HEK293T (cell line): ENCODE measurements at regions not wholly inside any gene's neighbourhood (a gene's known extent, or its start where the extent isn't known, plus 50 kb on each side); places are given as distances from the start of the nearest gene placed in this dataset.
"Not testable (repeated sequence)": the region's sequence is repeated elsewhere in the genome, so short reads cannot be mapped to it uniquely, and the experiment has no call there.

Source experiments
- CTCF ChIA-PET: fragments of 350-600 bp; formaldehyde crosslinking; extraction: SDS; loops from one replicate; lab custom pipeline; 2021; ENCODE audit warnings: antibody characterized with exemption, inconsistent platforms; lab: Yijun Ruan, JAX
- POLR2A ChIA-PET: fragments of 350-600 bp; formaldehyde crosslinking; extraction: SDS; loops from one replicate; lab custom pipeline; 2020; ENCODE audit warnings: antibody characterized with exemption, inconsistent platforms; lab: Yijun Ruan, JAX
- DNase-seq: peaks from one replicate; pipeline ENCODE4 v3.0.0; 2012; ENCODE audit warnings: mixed read lengths; ENCODE audit errors: extremely low spot score
- ARNT ChIP-seq: fragments of 450-650 bp; IDR thresholded peaks from 2 replicates; pipeline ENCODE4 v1.6.1; 2017; ENCODE audit warnings: mild to moderate bottlenecking
- BHLHE40 ChIP-seq: fragments of 450-650 bp; IDR thresholded peaks from 2 replicates; pipeline ENCODE4 v1.6.1; 2016; ENCODE audit warnings: mild to moderate bottlenecking, moderate library complexity, borderline replicate concordance
- CTBP1 ChIP-seq: fragments of 450-650 bp; IDR thresholded peaks from 2 replicates; pipeline ENCODE4 v1.6.1; 2016; ENCODE audit warnings: borderline replicate concordance
- ELF4 ChIP-seq: fragments of 450-650 bp; IDR thresholded peaks from 2 replicates; pipeline ENCODE4 v1.6.1; 2017; ENCODE audit warnings: antibody characterized with exemption
- FOXA1 ChIP-seq: fragments of 450-650 bp; IDR thresholded peaks from 2 replicates; pipeline ENCODE4 v1.6.1; 2016; ENCODE audit warnings: mild to moderate bottlenecking
- FOXK2 ChIP-seq: fragments of 450-650 bp; IDR thresholded peaks from 2 replicates; pipeline ENCODE4 v1.6.1; 2016; ENCODE audit warnings: mild to moderate bottlenecking
- FOXM1 ChIP-seq: fragments of 450-650 bp; IDR thresholded peaks from 2 replicates; pipeline ENCODE4 v1.6.1; 2017; ENCODE audit warnings: mild to moderate bottlenecking, borderline replicate concordance
- HDGF ChIP-seq: fragments of 450-650 bp; IDR thresholded peaks from 2 replicates; pipeline ENCODE4 v1.6.1; 2017; ENCODE audit warnings: antibody characterized with exemption, borderline replicate concordance
- L3MBTL2 ChIP-seq: fragments of 450-650 bp; conservative IDR thresholded peaks from 2 replicates; pipeline ENCODE4 v1.6.1; 2016; ENCODE audit warnings: mild to moderate bottlenecking
- LEF1 ChIP-seq: fragments of 450-650 bp; IDR thresholded peaks from 2 replicates; pipeline ENCODE4 v1.6.1; 2017; ENCODE audit warnings: mild to moderate bottlenecking, borderline replicate concordance
- NFRKB ChIP-seq: fragments of 450-650 bp; IDR thresholded peaks from 2 replicates; pipeline ENCODE4 v1.6.1; 2016; ENCODE audit warnings: mild to moderate bottlenecking, moderate library complexity
- SP1 ChIP-seq: fragments of 450-650 bp; IDR thresholded peaks from 2 replicates; pipeline ENCODE4 v1.6.1; 2017
- SUZ12 ChIP-seq: fragments of 450-650 bp; IDR thresholded peaks from 2 replicates; pipeline ENCODE4 v1.6.1; 2016; ENCODE audit warnings: mild to moderate bottlenecking
- TARDBP ChIP-seq: fragments of 450-650 bp; IDR thresholded peaks from 2 replicates; pipeline ENCODE4 v1.6.1; 2016
- ZNF384 ChIP-seq: fragments of 450-650 bp; IDR thresholded peaks from 2 replicates; pipeline ENCODE4 v1.6.1; 2016
- TF ChIP-seq, protein P1 (sequence below): fragments of 450-650 bp; IDR thresholded peaks from 2 replicates; pipeline ENCODE4 v1.6.1; 2016

DNA sequence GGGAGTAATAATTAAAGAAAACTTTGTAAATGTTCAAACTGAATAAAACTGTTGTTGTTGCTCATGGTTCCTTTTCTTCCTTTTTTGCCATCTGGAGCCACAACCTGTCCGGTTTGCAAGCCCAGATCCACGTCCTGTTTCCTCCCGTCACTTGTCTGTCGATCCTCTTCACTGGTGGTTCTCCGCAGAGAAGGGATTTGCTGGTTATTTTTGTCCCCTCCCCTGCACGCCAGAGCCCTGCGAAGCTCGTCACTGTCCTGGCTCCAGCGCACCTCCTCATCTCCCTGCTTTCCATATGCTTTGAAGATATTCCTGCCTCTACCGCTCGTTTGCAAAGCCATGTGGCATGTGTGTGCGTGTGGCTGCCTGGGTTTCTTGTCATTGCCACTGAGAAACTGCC is 461.4 kb downstream of the RNF144A start:
- no peak for DNase-seq
- ChIA-PET CTCF (interaction anchor here (0.6 kb wide), 1 partner anchor 629 kb away, joined by 3 read pairs; no protein-coding TSS in a partner anchor), POLR2A (no interaction called here)
- TF ChIP-seq LEF1 (no peak), L3MBTL2 (no peak), NFRKB (no peak), ZNF384 (no peak), FOXM1 (no peak), SP1 (no peak), SUZ12 (no peak), CTBP1 (no peak), BHLHE40 (no peak), ARNT (no peak), FOXK2 (no peak), ELF4 (no peak), HDGF (no peak), FOXA1 (no peak), TARDBP (no peak)
- TF ChIP-seq, protein P1, sequence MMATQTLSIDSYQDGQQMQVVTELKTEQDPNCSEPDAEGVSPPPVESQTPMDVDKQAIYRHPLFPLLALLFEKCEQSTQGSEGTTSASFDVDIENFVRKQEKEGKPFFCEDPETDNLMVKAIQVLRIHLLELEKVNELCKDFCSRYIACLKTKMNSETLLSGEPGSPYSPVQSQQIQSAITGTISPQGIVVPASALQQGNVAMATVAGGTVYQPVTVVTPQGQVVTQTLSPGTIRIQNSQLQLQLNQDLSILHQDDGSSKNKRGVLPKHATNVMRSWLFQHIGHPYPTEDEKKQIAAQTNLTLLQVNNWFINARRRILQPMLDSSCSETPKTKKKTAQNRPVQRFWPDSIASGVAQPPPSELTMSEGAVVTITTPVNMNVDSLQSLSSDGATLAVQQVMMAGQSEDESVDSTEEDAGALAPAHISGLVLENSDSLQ = no peak

DNA sequence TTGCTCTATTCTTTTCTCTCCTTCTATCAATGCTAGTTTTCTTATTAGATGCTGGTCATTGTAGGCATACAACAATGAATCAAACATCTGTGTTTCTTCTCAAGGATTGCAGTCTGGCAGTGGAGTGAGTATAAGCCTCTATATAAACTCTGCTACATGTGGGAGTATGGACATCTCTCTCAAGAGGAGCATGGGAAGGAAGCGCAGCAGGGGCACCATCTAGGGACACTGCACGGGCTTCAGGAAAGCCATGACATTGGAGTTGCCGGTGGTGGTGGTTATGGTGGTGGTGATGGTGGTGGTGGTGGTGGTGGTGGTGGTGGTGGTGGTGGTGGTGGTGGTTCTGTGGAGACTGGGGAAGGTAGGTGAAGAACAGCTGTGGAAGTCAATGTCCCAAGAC is 462.6 kb downstream of the RNF144A start:
- ChIA-PET POLR2A (no interaction called here), CTCF (interaction anchor here (0.6 kb wide), 1 partner anchor 289 kb away, joined by 4 read pairs; no protein-coding TSS in a partner anchor)
- DNase-seq = no peak
- no peak for TF ChIP-seq ELF4
- no peak for TF ChIP-seq TARDBP
- TF ChIP-seq FOXK2 = no peak
- no peak for TF ChIP-seq LEF1
- no peak for TF ChIP-seq L3MBTL2
- TF ChIP-seq, protein P1 = no peak
- no peak for TF ChIP-seq NFRKB

DNA sequence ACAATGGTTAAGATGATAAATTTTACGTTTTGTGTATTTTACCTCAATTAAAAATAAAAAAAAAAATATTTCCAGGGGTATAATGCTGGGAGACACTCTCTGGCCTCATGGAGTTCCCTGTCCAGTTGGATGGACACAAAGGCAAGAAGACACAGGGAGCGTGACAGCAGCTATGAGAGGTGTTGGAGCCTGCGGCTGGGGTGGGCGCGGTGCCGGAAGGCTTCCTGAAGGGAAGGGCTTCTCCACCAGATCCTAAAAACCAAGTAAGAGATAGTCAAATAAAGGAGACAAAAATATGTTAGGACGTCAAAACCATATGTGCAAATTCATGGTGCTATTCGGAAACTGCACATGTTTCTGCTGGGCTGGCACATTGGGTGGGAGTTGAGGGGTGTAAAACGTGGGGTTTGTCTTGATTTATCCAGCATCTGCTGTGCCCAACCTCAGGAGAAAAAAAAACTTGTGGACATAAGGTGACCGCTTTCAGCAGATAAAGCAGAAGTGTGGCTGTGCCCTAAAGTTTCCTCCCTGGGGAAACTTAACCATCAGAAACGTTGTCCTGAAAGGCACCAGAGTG is 467.6 kb downstream of the RNF144A start:
- POLR2A ChIA-PET = no interaction called here
- DNase-seq = no peak
- CTCF ChIA-PET = no interaction called here
- TF ChIP-seq, protein P1 = no peak
- no peak for TF ChIP-seq TARDBP

GRCh38 chr2:7390311-7390710 is 473.1 kb downstream of the RNF144A start:
- CTCF ChIA-PET, POLR2A ChIA-PET, DNase-seq: not testable (repeated sequence)

- CTCF ChIA-PET = interaction anchor here (0.6 kb wide), 1 partner anchor 1307 kb away, joined by 4 read pairs; no protein-coding TSS in a partner anchor
- POLR2A ChIA-PET = no interaction called here
- no peak for DNase-seq
- no peak for TF ChIP-seq FOXM1
- no peak for TF ChIP-seq L3MBTL2
These were observed 475.0 kb downstream of the RNF144A start for GRCh38 chr2:7392076-7392787.

GRCh38 chr2:7394195-7394594 is 477.0 kb downstream of the RNF144A start:
- no peak for DNase-seq
- POLR2A ChIA-PET = no interaction called here
- TF ChIP-seq FOXM1 = no peak
- no peak for TF ChIP-seq CTBP1
- no peak for TF ChIP-seq ZNF384
- no peak for TF ChIP-seq FOXA1
- no peak for TF ChIP-seq FOXK2
- no peak for TF ChIP-seq ELF4
- TF ChIP-seq BHLHE40 = no peak
- no peak for TF ChIP-seq ARNT
- TF ChIP-seq TARDBP = no peak
- TF ChIP-seq SUZ12 = no peak
- no peak for TF ChIP-seq SP1
- no peak for TF ChIP-seq NFRKB
- no peak for TF ChIP-seq L3MBTL2
- TF ChIP-seq, protein P1 = no peak
- no peak for TF ChIP-seq LEF1
- no peak for TF ChIP-seq HDGF
- CTCF ChIA-PET = no interaction called here
